ENCODE measurements at regions not wholly inside any gene's neighbourhood (a gene's known extent, or its start where the extent isn't known, plus 50 kb on each side); places are given as distances from the start of the nearest gene placed in this dataset.

GRCh38 chr4:163959932-163960331 is 465.4 kb downstream of the TMA16 start:
- no peak for DNase-seq (ENCODE audit: low read depth)
- H3K36me3 ChIP-seq (ENCODE audit: control insufficient read depth, insufficient read depth, low read length, severe bottlenecking), result no peaks in the 10 kb centered on the region
- no peak overlapping the region for H3K9ac ChIP-seq (ENCODE audit: low read length)
- H3K4me1 ChIP-seq (ENCODE audit: control insufficient read depth, insufficient read depth, low read length), result no peaks in the 10 kb centered on the region
- no peak overlapping the region for H3K4me3 ChIP-seq (ENCODE audit: low read length)
- no peaks in the 10 kb centered on the region for H3K27me3 ChIP-seq (replicated peaks; ENCODE audit: control insufficient read depth, insufficient read depth, low read length)
- no peaks in the 10 kb centered on the region for H3K9me3 ChIP-seq (ENCODE audit: control insufficient read depth, low read length)

GRCh38 chr4:163966612-163967011 is 472.1 kb downstream of the TMA16 start:
- Histone ChIP-seq H3K4me1 (ENCODE audit: control insufficient read depth, insufficient read depth, low read length) (no peaks in the 10 kb centered on the region), H3K27me3 (replicated peaks; ENCODE audit: control insufficient read depth, insufficient read depth, low read length) (no peaks in the 10 kb centered on the region), H3K4me3 (ENCODE audit: low read length) (no peak overlapping the region), H3K9ac (ENCODE audit: low read length) (no peak overlapping the region), H3K9me3 (ENCODE audit: control insufficient read depth, low read length) (no peaks in the 10 kb centered on the region), H3K36me3 (ENCODE audit: control insufficient read depth, insufficient read depth, low read length, severe bottlenecking) (no peaks in the 10 kb centered on the region)
- no peak for DNase-seq (ENCODE audit: low read depth)

GRCh38 chr4:163967263-163967662 is 472.8 kb downstream of the TMA16 start:
- no peak for DNase-seq (ENCODE audit: low read depth)
- Histone ChIP-seq H3K9ac (ENCODE audit: low read length) (no peak overlapping the region), H3K4me1 (ENCODE audit: control insufficient read depth, insufficient read depth, low read length) (no peaks in the 10 kb centered on the region), H3K27me3 (replicated peaks; ENCODE audit: control insufficient read depth, insufficient read depth, low read length) (no peaks in the 10 kb centered on the region), H3K36me3 (ENCODE audit: control insufficient read depth, insufficient read depth, low read length, severe bottlenecking) (no peaks in the 10 kb centered on the region), H3K9me3 (ENCODE audit: control insufficient read depth, low read length) (no peaks in the 10 kb centered on the region), H3K4me3 (ENCODE audit: low read length) (no peak overlapping the region)

- Histone ChIP-seq H3K9ac (ENCODE audit: low read length) (no peak overlapping the region), H3K27me3 (replicated peaks; ENCODE audit: control insufficient read depth, insufficient read depth, low read length) (no peaks in the 10 kb centered on the region), H3K9me3 (ENCODE audit: control insufficient read depth, low read length) (no peaks in the 10 kb centered on the region), H3K36me3 (ENCODE audit: control insufficient read depth, insufficient read depth, low read length, severe bottlenecking) (no peaks in the 10 kb centered on the region), H3K4me1 (ENCODE audit: control insufficient read depth, insufficient read depth, low read length) (no peaks in the 10 kb centered on the region), H3K4me3 (ENCODE audit: low read length) (no peak overlapping the region)
- no peak for DNase-seq (ENCODE audit: low read depth)
Measured at GRCh38 chr4:163967710-163968109, 473.2 kb downstream of the TMA16 start.

- DNase-seq (ENCODE audit: low read depth), result no peak
- H3K36me3 ChIP-seq (ENCODE audit: control insufficient read depth, insufficient read depth, low read length, severe bottlenecking), result no peaks in the 10 kb centered on the region
- H3K27me3 ChIP-seq (replicated peaks; ENCODE audit: control insufficient read depth, insufficient read depth, low read length), result no peaks in the 10 kb centered on the region
- H3K9me3 ChIP-seq (ENCODE audit: control insufficient read depth, low read length), result no peaks in the 10 kb centered on the region
- H3K4me1 ChIP-seq (ENCODE audit: control insufficient read depth, insufficient read depth, low read length), result no peaks in the 10 kb centered on the region
- H3K4me3 ChIP-seq (ENCODE audit: low read length), result no peak overlapping the region
- H3K9ac ChIP-seq (ENCODE audit: low read length), result no peak overlapping the region
Measured at GRCh38 chr4:163969291-163969690, 474.8 kb downstream of the TMA16 start.

- H3K4me3 ChIP-seq (ENCODE audit: low read length), result no peak overlapping the region
- H3K4me1 ChIP-seq (ENCODE audit: control insufficient read depth, insufficient read depth, low read length), result no peaks in the 10 kb centered on the region
- H3K27me3 ChIP-seq (replicated peaks; ENCODE audit: control insufficient read depth, insufficient read depth, low read length), result no peaks in the 10 kb centered on the region
- no peak for DNase-seq (ENCODE audit: low read depth)
- H3K9me3 ChIP-seq (ENCODE audit: control insufficient read depth, low read length), result no peaks in the 10 kb centered on the region
- no peaks in the 10 kb centered on the region for H3K36me3 ChIP-seq (ENCODE audit: control insufficient read depth, insufficient read depth, low read length, severe bottlenecking)
- H3K9ac ChIP-seq (ENCODE audit: low read length), result no peak overlapping the region
Measured at GRCh38 chr4:163976588-163976987, 482.1 kb downstream of the TMA16 start.

GRCh38 chr4:163988391-163988790 is 493.9 kb downstream of the TMA16 start:
- Histone ChIP-seq H3K4me3 (ENCODE audit: low read length) (no peak overlapping the region), H3K9me3 (ENCODE audit: control insufficient read depth, low read length) (no peaks in the 10 kb centered on the region), H3K4me1 (ENCODE audit: control insufficient read depth, insufficient read depth, low read length) (no peaks in the 10 kb centered on the region), H3K36me3 (ENCODE audit: control insufficient read depth, insufficient read depth, low read length, severe bottlenecking) (no peaks in the 10 kb centered on the region), H3K27me3 (replicated peaks; ENCODE audit: control insufficient read depth, insufficient read depth, low read length) (no peaks in the 10 kb centered on the region), H3K9ac (ENCODE audit: low read length) (no peak overlapping the region)
- no peak for DNase-seq (ENCODE audit: low read depth)

- no peak overlapping the region for H3K4me3 ChIP-seq (ENCODE audit: low read length)
- no peaks in the 10 kb centered on the region for H3K4me1 ChIP-seq (ENCODE audit: control insufficient read depth, insufficient read depth, low read length)
- H3K36me3 ChIP-seq (ENCODE audit: control insufficient read depth, insufficient read depth, low read length, severe bottlenecking), result no peaks in the 10 kb centered on the region
- DNase-seq (ENCODE audit: low read depth), result no peak
- no peak overlapping the region for H3K9ac ChIP-seq (ENCODE audit: low read length)
- H3K27me3 ChIP-seq (replicated peaks; ENCODE audit: control insufficient read depth, insufficient read depth, low read length), result no peaks in the 10 kb centered on the region
- H3K9me3 ChIP-seq (ENCODE audit: control insufficient read depth, low read length), result no peaks in the 10 kb centered on the region
Measured at GRCh38 chr4:163988865-163989264, 494.4 kb downstream of the TMA16 start.

GRCh38 chr4:163991298-163991865 is 496.9 kb downstream of the TMA16 start:
- no peak for DNase-seq (ENCODE audit: low read depth)
- H3K4me1 ChIP-seq (ENCODE audit: control insufficient read depth, insufficient read depth, low read length), result no peaks in the 10 kb centered on the region
- no peaks in the 10 kb centered on the region for H3K9me3 ChIP-seq (ENCODE audit: control insufficient read depth, low read length)
- H3K36me3 ChIP-seq (ENCODE audit: control insufficient read depth, insufficient read depth, low read length, severe bottlenecking), result no peaks in the 10 kb centered on the region
- no peak overlapping the region for H3K4me3 ChIP-seq (ENCODE audit: low read length)
- H3K9ac ChIP-seq (ENCODE audit: low read length), result no peak overlapping the region
- no peaks in the 10 kb centered on the region for H3K27me3 ChIP-seq (replicated peaks; ENCODE audit: control insufficient read depth, insufficient read depth, low read length)

- no peak for DNase-seq (ENCODE audit: low read depth)
Measured at GRCh38 chr4:164009435-164009834, 514.9 kb downstream of the TMA16 start.

GRCh38 chr4:164011791-164012190 is 517.3 kb downstream of the TMA16 start:
- DNase-seq (ENCODE audit: low read depth), result no peak
- H3K9ac ChIP-seq (ENCODE audit: low read length), result no peak overlapping the region
- no peaks in the 10 kb centered on the region for H3K27me3 ChIP-seq (replicated peaks; ENCODE audit: control insufficient read depth, insufficient read depth, low read length)
- no peaks in the 10 kb centered on the region for H3K4me1 ChIP-seq (ENCODE audit: control insufficient read depth, insufficient read depth, low read length)
- H3K9me3 ChIP-seq (ENCODE audit: control insufficient read depth, low read length), result peaks cover 13% of the 10 kb centered on the region
- H3K4me3 ChIP-seq (ENCODE audit: low read length), result no peak overlapping the region
- H3K36me3 ChIP-seq (ENCODE audit: control insufficient read depth, insufficient read depth, low read length, severe bottlenecking), result no peaks in the 10 kb centered on the region

More at GRCh38 chr4:164009435-164009834, 514.9 kb downstream of the TMA16 start:
- Histone ChIP-seq H3K36me3 (ENCODE audit: control insufficient read depth, insufficient read depth, low read length, severe bottlenecking) (no peaks in the 10 kb centered on the region), H3K9ac (ENCODE audit: low read length) (no peak overlapping the region), H3K9me3 (ENCODE audit: control insufficient read depth, low read length) (peaks cover 8% of the 10 kb centered on the region), H3K4me3 (ENCODE audit: low read length) (no peak overlapping the region), H3K4me1 (ENCODE audit: control insufficient read depth, insufficient read depth, low read length) (no peaks in the 10 kb centered on the region), H3K27me3 (replicated peaks; ENCODE audit: control insufficient read depth, insufficient read depth, low read length) (no peaks in the 10 kb centered on the region)

GRCh38 chr4:164012396-164013027 is 518.0 kb downstream of the TMA16 start:
- DNase-seq (ENCODE audit: low read depth), result no peak
- H3K9ac ChIP-seq (ENCODE audit: low read length), result no peak overlapping the region
- H3K27me3 ChIP-seq (replicated peaks; ENCODE audit: control insufficient read depth, insufficient read depth, low read length), result no peaks in the 10 kb centered on the region
- H3K4me3 ChIP-seq (ENCODE audit: low read length), result no peak overlapping the region
- no peaks in the 10 kb centered on the region for H3K36me3 ChIP-seq (ENCODE audit: control insufficient read depth, insufficient read depth, low read length, severe bottlenecking)
- no peaks in the 10 kb centered on the region for H3K4me1 ChIP-seq (ENCODE audit: control insufficient read depth, insufficient read depth, low read length)
- H3K9me3 ChIP-seq (ENCODE audit: control insufficient read depth, low read length), result peaks cover 13% of the 10 kb centered on the region

Measured in adipocyte (in vitro differentiated cells).